DND-41 (cell line): ENCODE measurements at regions not wholly inside any gene's neighbourhood (a gene's known extent, or its start where the extent isn't known, plus 50 kb on each side); places are given as distances from the start of the nearest gene placed in this dataset.

Source experiments
- ATAC-seq: fragments of 200-7000 bp; cut with Tn5 transposase; 3 replicates; pipeline ENCODE4 v1.9.1; 2021; ENCODE audit warnings: low read depth; ENCODE audit not compliant: insufficient read depth
- DNase-seq: peaks from one replicate; pipeline ENCODE4 v3.0.0-alpha.2; 2020
- H2AFZ ChIP-seq: 2 replicates; pipeline ENCODE4 v1.6.0; 2012; ENCODE audit warnings: low read depth, low read length
- H3K27ac ChIP-seq: 2 replicates; pipeline ENCODE4 v1.5.1; 2012; ENCODE audit warnings: low read length, inconsistent platforms
- H3K27me3 ChIP-seq: fragments of 200-600 bp; sonication (generic); 2 replicates; pipeline ENCODE4 v1.6.0; 2012; ENCODE audit warnings: low read length, mild to moderate bottlenecking, inconsistent platforms; ENCODE audit not compliant: insufficient read depth, poor library complexity
- H3K36me3 ChIP-seq: 2 replicates; pipeline ENCODE4 v1.5.1; 2012; ENCODE audit warnings: low read length, inconsistent platforms; ENCODE audit not compliant: insufficient read depth
- H3K4me1 ChIP-seq: 2 replicates; pipeline ENCODE4 v1.5.1; 2012; ENCODE audit warnings: mild to moderate bottlenecking, low read length; ENCODE audit not compliant: insufficient read depth
- H3K4me2 ChIP-seq: 2 replicates; pipeline ENCODE4 v1.6.0; 2012; ENCODE audit warnings: mild to moderate bottlenecking, moderate library complexity, low read length, inconsistent platforms; ENCODE audit not compliant: insufficient read depth
- H3K4me3 ChIP-seq, 2 experiments: fragments of 200-600 bp in 1 of 2; shearing (Covaris generic) in 1 of 2; 2 replicates each; pipeline ENCODE4 v1.5.1; 2012 to 2016; ENCODE audit warnings: inconsistent platforms in 2 of 2, low read length in 2 of 2, mild to moderate bottlenecking in 2 of 2, low read depth in 1 of 2, moderate library complexity in 1 of 2
- H3K79me2 ChIP-seq: 2 replicates; pipeline ENCODE4 v1.6.0; 2012; ENCODE audit warnings: low read length, inconsistent platforms; ENCODE audit not compliant: insufficient read depth
- H3K9ac ChIP-seq: 2 replicates; pipeline ENCODE4 v1.6.0; 2012; ENCODE audit warnings: low read depth, mild to moderate bottlenecking, inconsistent platforms, low read length, moderate library complexity
- H3K9me3 ChIP-seq: 2 replicates; pipeline ENCODE4 v1.5.1; 2012; ENCODE audit warnings: low read length, moderate library complexity, mild to moderate bottlenecking, inconsistent platforms; ENCODE audit not compliant: insufficient read depth, severe bottlenecking
- H4K20me1 ChIP-seq: 2 replicates; pipeline ENCODE4 v1.6.0; 2012; ENCODE audit warnings: low read length; ENCODE audit not compliant: insufficient read depth
- EZH2 ChIP-seq: IDR thresholded peaks from 3 replicates; pipeline ENCODE4 v1.6.1; 2012; ENCODE audit warnings: borderline replicate concordance, low read depth, mild to moderate bottlenecking, moderate library complexity, low read length, inconsistent platforms; ENCODE audit not compliant: severe bottlenecking
- TF ChIP-seq, protein P1 (sequence below): IDR thresholded peaks from 2 replicates; pipeline ENCODE4 v1.5.1; 2012; ENCODE audit warnings: borderline replicate concordance, low read length, moderate library complexity, mild to moderate bottlenecking; ENCODE audit not compliant: poor library complexity, severe bottlenecking; ENCODE audit errors: extremely low read depth

DNA sequence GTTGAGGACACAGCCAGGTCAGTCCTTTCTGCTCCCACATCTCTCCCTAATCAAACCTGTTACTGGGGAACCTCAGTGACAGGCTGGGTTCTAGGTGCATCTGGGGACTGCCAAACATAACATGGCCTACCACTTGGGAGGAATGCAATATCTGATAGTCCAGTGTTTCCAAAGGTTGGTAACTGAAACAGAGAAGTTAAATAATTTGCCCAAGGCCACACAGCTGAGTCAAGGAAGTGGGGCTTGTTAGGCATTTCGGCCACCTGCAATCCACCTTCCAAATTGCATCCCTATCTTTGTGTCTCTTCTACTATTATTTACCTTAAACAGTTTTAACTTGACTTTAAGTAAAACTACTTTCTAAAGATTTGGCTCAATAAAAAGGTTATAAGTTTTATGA, 731.3 kb downstream of the UQCRFS1 start:
- H3K9ac ChIP-seq = 0 out of 2 replicates have a peak overlapping the region, but pooled peaks have one; percentile 28
- peaks cover 4% of the 10 kb centered on the region for H3K9me3 ChIP-seq
- peaks cover 36% of the 10 kb centered on the region for H3K4me1 ChIP-seq
- no peak overlapping the region for H3K4me3 ChIP-seq
- H3K27ac ChIP-seq = peak overlapping the region; percentile 81
- peak overlapping the region; percentile 66 for H2AFZ ChIP-seq
- no peak for DNase-seq
- no peaks in the 10 kb centered on the region for H4K20me1 ChIP-seq
- no peaks in the 10 kb centered on the region for H3K79me2 ChIP-seq
- H3K4me2 ChIP-seq = no peak overlapping the region
- H3K36me3 ChIP-seq = no peaks in the 10 kb centered on the region
- ATAC-seq = no peak
- TF ChIP-seq EZH2 = no peak
- TF ChIP-seq, protein P1, sequence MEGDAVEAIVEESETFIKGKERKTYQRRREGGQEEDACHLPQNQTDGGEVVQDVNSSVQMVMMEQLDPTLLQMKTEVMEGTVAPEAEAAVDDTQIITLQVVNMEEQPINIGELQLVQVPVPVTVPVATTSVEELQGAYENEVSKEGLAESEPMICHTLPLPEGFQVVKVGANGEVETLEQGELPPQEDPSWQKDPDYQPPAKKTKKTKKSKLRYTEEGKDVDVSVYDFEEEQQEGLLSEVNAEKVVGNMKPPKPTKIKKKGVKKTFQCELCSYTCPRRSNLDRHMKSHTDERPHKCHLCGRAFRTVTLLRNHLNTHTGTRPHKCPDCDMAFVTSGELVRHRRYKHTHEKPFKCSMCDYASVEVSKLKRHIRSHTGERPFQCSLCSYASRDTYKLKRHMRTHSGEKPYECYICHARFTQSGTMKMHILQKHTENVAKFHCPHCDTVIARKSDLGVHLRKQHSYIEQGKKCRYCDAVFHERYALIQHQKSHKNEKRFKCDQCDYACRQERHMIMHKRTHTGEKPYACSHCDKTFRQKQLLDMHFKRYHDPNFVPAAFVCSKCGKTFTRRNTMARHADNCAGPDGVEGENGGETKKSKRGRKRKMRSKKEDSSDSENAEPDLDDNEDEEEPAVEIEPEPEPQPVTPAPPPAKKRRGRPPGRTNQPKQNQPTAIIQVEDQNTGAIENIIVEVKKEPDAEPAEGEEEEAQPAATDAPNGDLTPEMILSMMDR = no peak
- H3K27me3 ChIP-seq = no peaks in the 10 kb centered on the region

DNA sequence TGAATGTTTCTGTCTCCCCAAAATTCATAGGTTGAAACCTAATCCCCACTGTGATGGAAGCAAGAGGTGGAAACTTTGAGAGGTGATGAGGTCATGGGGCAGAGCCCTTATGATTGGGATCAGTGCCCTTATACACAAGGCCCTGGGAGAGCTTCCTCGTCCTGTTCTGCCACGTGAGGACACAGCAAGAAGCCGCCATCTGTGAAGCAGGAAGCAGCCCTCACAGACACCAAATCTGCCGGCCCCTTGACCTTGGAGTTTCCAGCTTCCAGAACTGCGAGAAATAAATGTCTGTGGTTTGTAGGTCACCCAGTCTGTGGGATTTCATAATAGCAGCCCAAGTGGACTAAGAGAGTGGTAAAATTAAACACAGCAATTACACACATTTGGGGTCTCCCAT, 737.4 kb downstream of the UQCRFS1 start:
- TF ChIP-seq EZH2 = no peak
- TF ChIP-seq, protein P1 = no peak
- H3K36me3 ChIP-seq = no peaks in the 10 kb centered on the region
- no peaks in the 10 kb centered on the region for H3K79me2 ChIP-seq
- ATAC-seq (no peak), DNase-seq (no peak)
- H3K9ac ChIP-seq = no peak overlapping the region
- H3K9me3 ChIP-seq = peaks cover 4% of the 10 kb centered on the region
- 0 out of 2 replicates have a peak overlapping the region, but pooled peaks have one; percentile 32 for H3K27ac ChIP-seq
- H2AFZ ChIP-seq = no peak overlapping the region
- H3K4me2 ChIP-seq = no peak overlapping the region
- H4K20me1 ChIP-seq = no peaks in the 10 kb centered on the region
- no peaks in the 10 kb centered on the region for H3K27me3 ChIP-seq
- no peak overlapping the region for H3K4me3 ChIP-seq
- H3K4me1 ChIP-seq = peaks cover 19% of the 10 kb centered on the region

DNA sequence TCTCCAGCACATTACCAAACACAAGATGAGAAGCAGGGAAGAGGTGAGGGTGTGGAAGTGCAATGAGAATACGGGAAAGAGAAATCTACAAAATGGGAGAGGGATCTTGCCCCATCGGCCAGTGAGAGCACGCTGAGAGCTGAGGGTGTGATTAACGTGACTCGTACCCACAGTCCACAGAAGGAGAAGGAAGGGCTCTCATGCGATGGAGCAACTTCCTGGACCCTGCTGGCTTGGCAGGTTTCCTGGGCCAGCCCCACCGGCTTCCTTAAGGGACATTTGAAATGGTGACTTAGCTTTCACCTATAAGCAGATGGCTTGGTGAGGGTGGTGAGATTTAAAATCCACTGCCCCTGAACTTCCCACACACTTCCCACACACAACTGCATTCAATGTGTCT, 740.1 kb downstream of the UQCRFS1 start:
- Histone ChIP-seq H3K4me1 (peaks cover 43% of the 10 kb centered on the region), H4K20me1 (no peaks in the 10 kb centered on the region), H3K36me3 (no peaks in the 10 kb centered on the region), H3K27me3 (no peaks in the 10 kb centered on the region), H3K4me2 (no peak overlapping the region), H3K27ac (0 out of 2 replicates have a peak overlapping the region, but pooled peaks have one; percentile 36), H2AFZ (no peak overlapping the region), H3K4me3 (no peak overlapping the region), H3K9me3 (no peaks in the 10 kb centered on the region), H3K79me2 (no peaks in the 10 kb centered on the region), H3K9ac (no peak overlapping the region)
- DNase-seq = no peak
- no peak for TF ChIP-seq EZH2
- TF ChIP-seq, protein P1 = no peak
- no peak for ATAC-seq
